Osteocyte (in vitro differentiated cells): ENCODE measurements at regions not wholly inside any gene's neighbourhood (a gene's known extent, or its start where the extent isn't known, plus 50 kb on each side); places are given as distances from the start of the nearest gene placed in this dataset.

Source experiments
- DNase-seq: peaks from one replicate; pipeline ENCODE4 v3.0.0; 2021; ENCODE audit warnings: mixed read lengths; ENCODE audit not compliant: unreplicated experiment; ENCODE audit errors: extremely low spot score
- H3K27ac Mint-ChIP-seq: one replicate; pipeline ENCODE4 v1.8.0; 2021; ENCODE audit warnings: mild to moderate bottlenecking, mixed read lengths; ENCODE audit not compliant: unreplicated experiment
- H3K27me3 Mint-ChIP-seq: one replicate; pipeline ENCODE4 v1.8.0; 2021; ENCODE audit warnings: mixed read lengths; ENCODE audit not compliant: unreplicated experiment
- H3K36me3 Mint-ChIP-seq: one replicate; pipeline ENCODE4 v1.8.0; 2021; ENCODE audit warnings: mixed read lengths; ENCODE audit not compliant: unreplicated experiment
- H3K4me1 Mint-ChIP-seq: one replicate; pipeline ENCODE4 v1.8.0; 2021; ENCODE audit warnings: mixed read lengths; ENCODE audit not compliant: unreplicated experiment
- H3K4me3 Mint-ChIP-seq: one replicate; pipeline ENCODE4 v1.8.0; 2021; ENCODE audit warnings: mild to moderate bottlenecking, moderate library complexity, mixed read lengths; ENCODE audit not compliant: unreplicated experiment
- H3K9me3 Mint-ChIP-seq: one replicate; pipeline ENCODE4 v1.8.0; 2021; ENCODE audit warnings: mixed read lengths; ENCODE audit not compliant: unreplicated experiment
- TF ChIP-seq, protein P1 (sequence below): fragments of 200-600 bp; sonication (generic); IDR thresholded peaks from 2 replicates; pipeline ENCODE4 v1.5.0; 2021; ENCODE audit warnings: antibody characterized with exemption, mild to moderate bottlenecking, moderate library complexity

DNA sequence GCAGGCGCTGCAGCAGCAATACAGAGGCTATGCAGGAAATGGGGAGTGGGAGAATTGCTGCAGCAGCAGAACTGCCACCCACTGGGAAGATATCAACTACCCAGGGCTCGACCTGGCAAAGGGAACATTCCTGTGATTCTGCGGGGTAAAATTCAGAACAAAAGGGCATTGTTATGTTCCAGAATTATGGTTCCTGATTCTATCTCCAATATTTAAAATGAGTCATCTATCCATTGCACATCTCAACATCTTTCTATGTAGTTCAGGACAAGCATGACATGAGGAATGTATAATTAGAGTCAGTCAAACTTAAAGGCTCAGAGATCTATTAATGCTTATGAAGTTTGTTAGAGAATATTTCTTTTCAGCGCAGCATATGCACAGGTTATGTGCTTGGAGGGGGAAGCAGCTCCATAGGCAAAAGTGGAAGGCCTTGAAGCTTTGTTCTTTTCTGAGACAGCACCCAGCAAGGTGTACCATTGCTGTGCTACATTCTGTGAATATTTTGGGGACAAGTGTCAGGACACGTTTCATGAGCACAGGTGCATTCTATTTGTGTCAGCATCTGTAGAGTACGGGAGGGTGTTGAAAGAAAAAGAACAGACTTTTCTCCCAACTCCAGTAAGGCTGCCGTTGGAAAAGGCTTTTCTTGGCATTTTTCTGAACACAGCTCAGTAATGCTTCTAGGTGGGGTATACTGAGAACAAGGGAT, 395.6 kb upstream of the MPDZ start:
- H3K4me1 Mint-ChIP-seq = no peaks in the 10 kb centered on the region
- H3K27me3 Mint-ChIP-seq = peaks cover 13% of the 10 kb centered on the region
- no peak overlapping the region for H3K27ac Mint-ChIP-seq
- no peaks in the 10 kb centered on the region for H3K36me3 Mint-ChIP-seq
- H3K4me3 Mint-ChIP-seq = no peak overlapping the region
- DNase-seq = no peak
- TF ChIP-seq, protein P1, sequence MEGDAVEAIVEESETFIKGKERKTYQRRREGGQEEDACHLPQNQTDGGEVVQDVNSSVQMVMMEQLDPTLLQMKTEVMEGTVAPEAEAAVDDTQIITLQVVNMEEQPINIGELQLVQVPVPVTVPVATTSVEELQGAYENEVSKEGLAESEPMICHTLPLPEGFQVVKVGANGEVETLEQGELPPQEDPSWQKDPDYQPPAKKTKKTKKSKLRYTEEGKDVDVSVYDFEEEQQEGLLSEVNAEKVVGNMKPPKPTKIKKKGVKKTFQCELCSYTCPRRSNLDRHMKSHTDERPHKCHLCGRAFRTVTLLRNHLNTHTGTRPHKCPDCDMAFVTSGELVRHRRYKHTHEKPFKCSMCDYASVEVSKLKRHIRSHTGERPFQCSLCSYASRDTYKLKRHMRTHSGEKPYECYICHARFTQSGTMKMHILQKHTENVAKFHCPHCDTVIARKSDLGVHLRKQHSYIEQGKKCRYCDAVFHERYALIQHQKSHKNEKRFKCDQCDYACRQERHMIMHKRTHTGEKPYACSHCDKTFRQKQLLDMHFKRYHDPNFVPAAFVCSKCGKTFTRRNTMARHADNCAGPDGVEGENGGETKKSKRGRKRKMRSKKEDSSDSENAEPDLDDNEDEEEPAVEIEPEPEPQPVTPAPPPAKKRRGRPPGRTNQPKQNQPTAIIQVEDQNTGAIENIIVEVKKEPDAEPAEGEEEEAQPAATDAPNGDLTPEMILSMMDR = no peak
- no peaks in the 10 kb centered on the region for H3K9me3 Mint-ChIP-seq

DNA sequence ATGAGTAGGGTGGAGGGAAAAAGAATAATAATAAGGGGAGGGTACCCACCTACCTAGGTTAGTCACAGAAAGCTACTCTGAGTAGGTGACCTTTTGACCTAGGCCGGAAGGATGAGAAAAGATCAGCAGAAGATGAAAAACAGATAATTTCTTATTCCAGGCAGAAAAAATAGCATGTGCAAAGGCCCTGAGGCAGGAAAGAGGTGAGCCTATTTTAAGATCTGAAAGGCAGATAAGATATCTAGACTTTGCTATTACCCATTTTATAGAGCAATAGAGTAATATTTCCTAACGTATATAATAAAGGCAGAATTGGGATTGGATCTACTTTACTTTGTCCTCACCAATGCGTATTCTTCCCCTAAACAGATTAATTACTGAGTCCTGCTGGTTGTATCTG, 393.9 kb upstream of the MPDZ start:
- Mint-ChIP-seq H3K4me3 (no peak overlapping the region), H3K27ac (no peak overlapping the region), H3K9me3 (peaks cover 9% of the 10 kb centered on the region), H3K4me1 (no peaks in the 10 kb centered on the region), H3K27me3 (peaks cover 12% of the 10 kb centered on the region), H3K36me3 (no peaks in the 10 kb centered on the region)
- TF ChIP-seq, protein P1 = no peak
- no peak for DNase-seq

DNA sequence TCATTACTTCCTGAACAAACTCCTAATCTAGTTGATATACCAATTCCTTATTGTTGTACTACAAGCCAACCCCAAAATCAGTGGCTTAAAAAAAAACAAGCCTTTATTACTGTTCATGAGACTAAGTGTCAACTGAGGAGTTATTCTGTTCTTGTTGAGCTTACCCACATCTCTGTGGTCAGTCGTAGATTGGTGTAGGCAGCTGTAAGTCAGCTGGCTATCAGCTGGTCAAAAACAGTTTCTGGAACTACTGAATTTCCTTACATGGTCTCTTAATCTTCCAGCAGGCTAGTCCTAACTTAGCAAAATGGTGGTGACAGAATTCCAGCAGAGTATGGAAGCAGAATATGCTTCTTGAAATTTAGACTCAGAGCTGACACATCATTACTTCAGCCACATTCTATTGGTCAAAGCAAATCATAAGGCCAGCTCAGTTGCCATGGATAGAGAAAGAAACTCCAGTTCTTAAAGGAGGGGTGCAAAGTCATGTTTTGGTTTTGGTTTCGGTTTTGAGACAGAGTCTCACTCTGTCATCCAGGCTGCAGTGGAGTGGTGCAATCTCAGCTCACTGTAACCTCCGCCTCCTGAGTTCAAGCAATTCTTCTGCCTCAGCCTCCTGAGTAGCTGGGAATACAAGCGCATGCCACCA, 386.1 kb upstream of the MPDZ start:
- no peak for DNase-seq
- Mint-ChIP-seq H3K4me3 (no peak overlapping the region), H3K27me3 (no peaks in the 10 kb centered on the region), H3K36me3 (no peaks in the 10 kb centered on the region), H3K27ac (no peak overlapping the region), H3K4me1 (no peaks in the 10 kb centered on the region), H3K9me3 (peaks cover 9% of the 10 kb centered on the region)
- TF ChIP-seq, protein P1 = no peak

DNA sequence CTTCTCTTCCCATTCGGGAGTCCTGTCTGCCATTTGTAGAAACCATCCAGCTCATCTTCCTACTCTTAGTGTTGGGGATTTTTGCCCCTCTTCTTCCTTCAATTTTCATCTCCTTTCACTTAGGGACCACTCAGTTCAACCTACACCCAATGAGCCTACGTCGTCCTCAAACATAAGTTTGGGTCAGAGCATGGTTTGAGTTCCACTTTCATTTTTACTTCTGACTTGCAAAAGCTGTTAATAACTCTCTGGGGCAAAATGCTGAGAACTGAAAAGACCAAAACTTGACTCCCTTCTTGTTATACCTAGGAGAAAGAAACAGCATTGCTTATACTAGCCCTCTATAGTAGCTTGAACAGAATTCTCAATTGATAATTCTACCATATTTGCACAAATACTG, 381.5 kb upstream of the MPDZ start:
- H3K27me3 Mint-ChIP-seq = peaks cover 6% of the 10 kb centered on the region
- H3K4me1 Mint-ChIP-seq = no peaks in the 10 kb centered on the region
- no peak overlapping the region for H3K4me3 Mint-ChIP-seq
- no peaks in the 10 kb centered on the region for H3K36me3 Mint-ChIP-seq
- TF ChIP-seq, protein P1 = no peak
- H3K9me3 Mint-ChIP-seq = no peaks in the 10 kb centered on the region
- no peak overlapping the region for H3K27ac Mint-ChIP-seq
- no peak for DNase-seq

DNA sequence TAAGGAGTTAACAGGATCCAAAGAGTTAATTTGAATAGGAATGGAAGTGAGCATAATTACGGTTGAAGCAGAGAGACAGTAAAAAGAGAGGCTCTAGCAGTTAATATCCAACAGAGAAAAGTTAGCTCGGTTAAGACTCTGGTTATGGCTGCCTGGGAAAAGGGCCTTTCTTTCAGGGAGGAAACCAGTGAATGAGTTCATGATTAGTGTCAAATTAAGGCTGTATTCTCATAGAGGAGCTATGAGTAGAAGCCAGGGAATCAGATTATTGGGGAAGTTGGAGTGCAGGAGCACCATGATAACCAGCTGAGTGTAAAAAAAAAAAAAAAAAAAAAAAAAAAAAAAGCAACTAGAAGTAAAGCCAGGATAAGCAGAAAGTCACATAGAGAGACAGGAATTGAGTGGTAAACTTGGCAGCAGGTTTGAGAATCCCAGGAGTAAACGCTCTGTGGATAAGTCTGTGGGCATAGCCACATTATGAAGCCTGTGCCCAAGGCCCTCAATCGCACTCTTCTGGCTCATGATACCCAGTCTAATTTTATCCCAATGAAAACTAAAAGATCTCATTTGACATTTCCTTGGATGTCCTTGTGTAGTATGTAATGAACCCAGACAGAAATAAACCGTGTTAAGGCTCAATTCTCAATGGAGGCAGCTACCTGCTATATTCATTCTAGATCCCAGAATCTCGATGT, 372.6 kb upstream of the MPDZ start:
- Mint-ChIP-seq H3K27ac (no peak overlapping the region), H3K4me3 (no peak overlapping the region), H3K9me3 (peaks cover 4% of the 10 kb centered on the region), H3K27me3 (peaks cover 2% of the 10 kb centered on the region), H3K4me1 (no peaks in the 10 kb centered on the region), H3K36me3 (no peaks in the 10 kb centered on the region)
- no peak for DNase-seq
- TF ChIP-seq, protein P1 = no peak
